ENCODE measurements at regions not wholly inside any gene's neighbourhood (a gene's known extent, or its start where the extent isn't known, plus 50 kb on each side); places are given as distances from the start of the nearest gene placed in this dataset. TPM values are rescaled to one million over a fixed set of nuclear protein-coding genes. Genes with fewer than 3 reads are reported as not detected.
"Not testable (repeated sequence)": the region's sequence is repeated elsewhere in the genome, so short reads cannot be mapped to it uniquely, and the experiment has no call there.

DNA sequence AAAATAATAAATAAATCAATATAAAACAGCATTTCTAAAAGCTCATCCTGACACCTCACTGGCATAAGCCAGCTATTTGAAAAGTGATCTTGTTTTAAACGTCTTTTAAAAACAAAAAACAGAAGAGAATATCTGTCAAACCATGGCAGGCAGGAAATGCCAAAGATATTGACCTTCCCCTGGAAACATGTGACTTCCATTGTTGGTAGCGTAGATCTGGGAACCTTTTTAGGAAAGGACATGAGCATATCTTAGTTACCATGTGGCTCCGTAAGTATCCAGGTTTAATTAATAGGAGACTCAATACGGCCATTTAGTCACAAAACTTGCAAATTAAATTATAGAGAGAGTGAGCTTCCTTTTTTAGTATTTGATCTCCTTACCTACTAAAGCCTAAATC is 83.0 kb upstream of the KLHL4 start (continued):
- no peak for TF ChIP-seq CHD2 (IDR thresholded peaks at IDR 0.05; ENCODE audit: borderline replicate concordance, low read depth, low read length)
- no peak for TF ChIP-seq BCL11A (IDR thresholded peaks at IDR 0.05; ENCODE audit: low read depth, low read length)

GRCh38 chrX:87448613-87449012 is 69.0 kb upstream of the KLHL4 start:
- H3K9me3 ChIP-seq (replicated peaks; ENCODE audit: control insufficient read depth, insufficient read depth, low read length); CTCF ChIA-PET; H3K79me2 ChIP-seq (ENCODE audit: control insufficient read depth, insufficient read depth, low read length); H3K27me3 ChIP-seq (replicated peaks in 1 of 2; ENCODE audit: control insufficient read depth in 2 of 2, insufficient read depth in 2 of 2, low read length in 1 of 2); intact Hi-C loops (cut with micrococcal nuclease; ENCODE audit: unreplicated experiment); H3K36me3 ChIP-seq (ENCODE audit: control insufficient read depth in 2 of 2, insufficient read depth in 2 of 2, low read length in 1 of 2); SMC1A ChIA-PET (ENCODE audit: uncharacterized antibody, unreplicated experiment); BruUV-seq (replicated peaks); RAD21 ChIA-PET (ENCODE audit: unreplicated experiment); in situ Hi-C loops (cut with MboI); H3K27ac ChIP-seq (ENCODE audit: control insufficient read depth, insufficient read depth); FAIRE-seq; H3K4me2 ChIP-seq (ENCODE audit: control insufficient read depth, insufficient read depth); H3K9ac ChIP-seq (ENCODE audit: control insufficient read depth, insufficient read depth, low read length); DNase-seq (ENCODE audit: low read depth, low spot score); H3K4me1 ChIP-seq (ENCODE audit: control insufficient read depth, insufficient read depth, low read length); H3K4me3 ChIP-seq; H4K20me1 ChIP-seq (ENCODE audit: control insufficient read depth, insufficient read depth); ATAC-seq; POLR2A ChIA-PET; H2AFZ ChIP-seq (ENCODE audit: control insufficient read depth, low read depth, low read length): not testable (repeated sequence)
- 45% methylated on average over 10 of the region's 10 CpGs for WGBS (ENCODE audit: insufficient coverage, insufficient replicate concordance, low lambda C conversion rate, missing lambda C conversion rate)

DNA sequence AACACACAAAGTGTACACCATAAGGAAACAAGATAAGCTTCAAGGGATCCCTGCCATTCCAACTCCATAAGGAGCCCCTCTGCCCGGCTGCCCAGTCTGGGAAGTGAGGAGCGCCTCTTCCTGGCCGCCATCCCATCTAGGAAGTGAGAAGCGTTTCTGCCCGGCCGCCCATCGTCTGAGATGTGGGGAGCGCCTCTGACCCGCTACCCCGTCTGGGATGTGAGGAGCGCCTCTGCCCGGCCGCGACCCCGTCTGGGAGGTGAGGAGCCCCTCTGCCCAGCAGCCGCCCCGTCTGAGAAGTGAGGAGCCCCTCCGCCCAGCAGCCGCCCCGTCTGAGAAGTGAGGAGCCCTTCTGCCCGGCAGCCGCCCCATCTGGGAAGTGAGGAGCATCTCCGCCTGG is 51.8 kb upstream of the KLHL4 start:
- RAD21 ChIA-PET (ENCODE audit: unreplicated experiment); H3K4me2 ChIP-seq (ENCODE audit: control insufficient read depth, insufficient read depth); DNase-seq (ENCODE audit: low read depth, low spot score); H3K27me3 ChIP-seq (replicated peaks in 1 of 2; ENCODE audit: control insufficient read depth in 2 of 2, insufficient read depth in 2 of 2, low read length in 1 of 2); ATAC-seq; FAIRE-seq; H3K4me3 ChIP-seq; H3K4me1 ChIP-seq (ENCODE audit: control insufficient read depth, insufficient read depth, low read length); H3K9ac ChIP-seq (ENCODE audit: control insufficient read depth, insufficient read depth, low read length); H3K36me3 ChIP-seq (ENCODE audit: control insufficient read depth in 2 of 2, insufficient read depth in 2 of 2, low read length in 1 of 2); BruUV-seq (replicated peaks); POLR2A ChIA-PET; H4K20me1 ChIP-seq (ENCODE audit: control insufficient read depth, insufficient read depth); SMC1A ChIA-PET (ENCODE audit: uncharacterized antibody, unreplicated experiment); H2AFZ ChIP-seq (ENCODE audit: control insufficient read depth, low read depth, low read length); in situ Hi-C loops (cut with MboI); intact Hi-C loops (cut with micrococcal nuclease; ENCODE audit: unreplicated experiment); CTCF ChIA-PET; H3K27ac ChIP-seq (ENCODE audit: control insufficient read depth, insufficient read depth); H3K9me3 ChIP-seq (replicated peaks; ENCODE audit: control insufficient read depth, insufficient read depth, low read length); H3K79me2 ChIP-seq (ENCODE audit: control insufficient read depth, insufficient read depth, low read length): not testable (repeated sequence)
- WGBS (ENCODE audit: insufficient coverage, insufficient replicate concordance, low lambda C conversion rate, missing lambda C conversion rate): 52% methylated on average over 11 of the region's 23 CpGs

Small RNAs in the stretch of these regions (small RNA-seq; reads per million reads assigned to genes)
- not detected for gene Z96811.1

Data from GM12878 (cell line).